ENCODE measurements at regions not wholly inside any gene's neighbourhood (a gene's known extent, or its start where the extent isn't known, plus 50 kb on each side); places are given as distances from the start of the nearest gene placed in this dataset.
"Not testable (repeated sequence)": the region's sequence is repeated elsewhere in the genome, so short reads cannot be mapped to it uniquely, and the experiment has no call there.

DNA sequence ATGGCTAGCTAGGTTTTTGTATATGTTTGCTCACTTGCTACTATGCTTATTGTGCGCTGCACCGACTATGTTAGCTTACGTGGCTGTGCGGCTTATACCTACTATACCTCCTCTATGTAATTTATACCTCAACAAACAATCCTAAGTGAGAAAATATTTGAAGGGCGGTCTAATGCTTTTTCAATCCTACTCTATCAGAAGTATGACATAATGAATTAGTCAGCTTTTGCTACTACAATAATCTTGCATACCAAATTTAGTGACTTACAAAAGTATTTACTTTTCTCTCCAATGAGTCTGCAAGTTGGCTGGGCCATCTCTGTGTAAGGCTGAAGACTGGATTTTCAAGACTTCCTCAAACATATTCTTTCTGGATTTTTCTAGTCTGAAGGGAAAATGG is 391.2 kb upstream of the NECTIN3 start:
- H3K4me3 ChIP-seq (ENCODE audit: low read depth, low read length) = no peak overlapping the region
- TF ChIP-seq, protein P1, sequence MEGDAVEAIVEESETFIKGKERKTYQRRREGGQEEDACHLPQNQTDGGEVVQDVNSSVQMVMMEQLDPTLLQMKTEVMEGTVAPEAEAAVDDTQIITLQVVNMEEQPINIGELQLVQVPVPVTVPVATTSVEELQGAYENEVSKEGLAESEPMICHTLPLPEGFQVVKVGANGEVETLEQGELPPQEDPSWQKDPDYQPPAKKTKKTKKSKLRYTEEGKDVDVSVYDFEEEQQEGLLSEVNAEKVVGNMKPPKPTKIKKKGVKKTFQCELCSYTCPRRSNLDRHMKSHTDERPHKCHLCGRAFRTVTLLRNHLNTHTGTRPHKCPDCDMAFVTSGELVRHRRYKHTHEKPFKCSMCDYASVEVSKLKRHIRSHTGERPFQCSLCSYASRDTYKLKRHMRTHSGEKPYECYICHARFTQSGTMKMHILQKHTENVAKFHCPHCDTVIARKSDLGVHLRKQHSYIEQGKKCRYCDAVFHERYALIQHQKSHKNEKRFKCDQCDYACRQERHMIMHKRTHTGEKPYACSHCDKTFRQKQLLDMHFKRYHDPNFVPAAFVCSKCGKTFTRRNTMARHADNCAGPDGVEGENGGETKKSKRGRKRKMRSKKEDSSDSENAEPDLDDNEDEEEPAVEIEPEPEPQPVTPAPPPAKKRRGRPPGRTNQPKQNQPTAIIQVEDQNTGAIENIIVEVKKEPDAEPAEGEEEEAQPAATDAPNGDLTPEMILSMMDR (IDR thresholded peaks at IDR 0.05; ENCODE audit: insufficient read depth, low read depth, low read length) = no peak
- DNase-seq (ENCODE audit: low read depth) = no peak

DNA sequence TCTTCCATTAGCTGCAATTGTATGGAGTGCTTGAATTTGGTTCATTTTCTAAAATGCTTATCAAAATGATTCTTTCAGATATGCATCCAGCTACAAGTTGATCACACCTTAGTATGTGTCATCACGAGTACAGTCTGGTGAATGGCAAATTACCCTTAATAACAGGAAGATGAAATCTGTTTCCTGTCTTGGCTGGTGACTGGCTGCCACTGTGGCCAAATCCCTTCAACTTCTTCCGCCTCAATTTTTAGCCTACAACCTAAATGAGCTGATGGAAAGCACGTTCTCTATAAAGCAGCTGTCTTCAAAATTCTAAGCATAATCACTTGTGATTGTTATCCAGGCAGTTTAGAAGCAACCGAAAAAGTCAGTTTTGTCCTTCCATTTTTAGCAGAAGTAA is 387.1 kb upstream of the NECTIN3 start:
- no peak overlapping the region for H3K4me3 ChIP-seq (ENCODE audit: low read depth, low read length)
- TF ChIP-seq, protein P1 (IDR thresholded peaks at IDR 0.05; ENCODE audit: insufficient read depth, low read depth, low read length) = no peak
- no peak for DNase-seq (ENCODE audit: low read depth)

DNA sequence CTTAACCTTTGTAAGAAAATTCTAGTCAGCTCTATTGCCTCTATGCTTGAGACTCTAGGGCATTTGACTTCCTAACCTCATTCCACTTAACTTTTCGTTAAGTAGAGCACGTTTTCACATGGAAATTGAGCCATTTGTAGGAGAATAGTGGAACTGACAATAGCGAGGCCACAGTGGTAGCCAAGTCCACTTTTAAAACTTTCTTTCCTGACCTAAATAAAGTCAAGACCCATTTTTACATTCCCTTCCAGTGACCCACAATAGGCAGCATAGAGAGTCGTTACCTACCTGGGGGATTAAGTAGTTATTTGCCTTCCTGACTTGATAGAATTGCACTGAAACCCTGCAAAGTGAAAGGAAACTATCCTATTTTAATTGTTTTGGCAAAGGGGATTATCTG is 386.0 kb upstream of the NECTIN3 start:
- no peak overlapping the region for H3K4me3 ChIP-seq (ENCODE audit: low read depth, low read length)
- DNase-seq (ENCODE audit: low read depth) = no peak
- TF ChIP-seq, protein P1 (IDR thresholded peaks at IDR 0.05; ENCODE audit: insufficient read depth, low read depth, low read length) = no peak

DNA sequence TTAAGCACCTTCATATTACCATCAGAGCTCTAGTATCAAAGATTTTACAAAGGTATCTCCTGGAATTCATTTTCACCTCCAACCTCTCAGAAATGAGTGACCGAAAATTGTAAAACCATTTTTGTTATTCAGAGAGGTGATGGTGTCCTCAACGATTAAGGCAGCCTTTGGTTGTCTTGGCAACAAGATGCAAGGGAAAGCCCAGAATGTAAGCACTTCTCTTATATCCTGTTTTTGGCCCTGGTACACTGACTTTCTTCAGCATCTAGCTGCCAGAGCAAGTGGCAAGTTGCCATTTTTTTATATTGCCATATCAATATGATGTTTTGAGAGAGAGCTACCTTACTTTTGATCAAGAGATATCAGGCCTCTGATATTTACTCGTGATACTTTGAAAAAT is 384.9 kb upstream of the NECTIN3 start:
- TF ChIP-seq, protein P1 (IDR thresholded peaks at IDR 0.05; ENCODE audit: insufficient read depth, low read depth, low read length) = no peak
- no peak for DNase-seq (ENCODE audit: low read depth)
- H3K4me3 ChIP-seq (ENCODE audit: low read depth, low read length) = no peak overlapping the region

DNA sequence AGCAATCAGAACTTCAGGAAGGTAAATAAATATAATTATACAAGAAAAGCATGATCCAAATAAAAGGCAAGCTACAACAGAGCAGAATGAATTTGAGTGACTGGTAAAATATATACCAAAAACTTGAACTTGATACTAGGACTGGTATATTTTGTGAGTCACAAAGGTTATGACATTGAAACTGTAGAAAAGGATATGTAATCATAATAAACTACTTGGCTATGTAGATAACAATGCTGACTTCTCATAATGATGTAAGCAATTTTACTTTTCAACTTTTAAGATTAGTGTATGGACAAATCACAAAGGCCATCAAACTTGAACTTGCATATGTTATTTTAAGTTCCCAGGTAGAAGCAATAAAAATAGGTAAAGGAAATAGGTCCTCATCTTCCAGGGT is 384.5 kb upstream of the NECTIN3 start:
- no peak overlapping the region for H3K4me3 ChIP-seq (ENCODE audit: low read depth, low read length)
- TF ChIP-seq, protein P1 (IDR thresholded peaks at IDR 0.05; ENCODE audit: insufficient read depth, low read depth, low read length) = no peak
- DNase-seq (ENCODE audit: low read depth) = no peak

DNA sequence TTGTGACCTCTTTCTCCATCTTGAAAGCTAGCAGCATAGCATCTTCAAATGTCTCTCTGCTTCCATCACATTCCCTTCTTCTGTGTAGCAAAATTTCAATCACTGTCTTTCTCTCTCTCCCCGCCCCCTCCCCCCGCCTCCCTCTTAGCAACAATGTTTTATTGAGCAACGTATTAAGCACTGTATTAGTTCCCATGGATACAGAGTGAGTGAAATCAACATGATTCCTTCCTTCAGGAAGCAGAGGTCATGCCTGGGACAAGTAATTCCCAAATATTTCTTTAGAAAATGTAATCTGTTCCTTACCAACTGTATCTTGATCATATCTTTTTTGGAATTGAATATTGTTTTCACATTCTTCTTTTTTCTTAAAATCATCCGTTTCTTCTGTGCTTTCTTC is 373.7 kb upstream of the NECTIN3 start:
- TF ChIP-seq, protein P1 (IDR thresholded peaks at IDR 0.05; ENCODE audit: insufficient read depth, low read depth, low read length) = no peak
- H3K4me3 ChIP-seq (ENCODE audit: low read depth, low read length) = no peak overlapping the region
- DNase-seq (ENCODE audit: low read depth) = peak; percentile 36

DNA sequence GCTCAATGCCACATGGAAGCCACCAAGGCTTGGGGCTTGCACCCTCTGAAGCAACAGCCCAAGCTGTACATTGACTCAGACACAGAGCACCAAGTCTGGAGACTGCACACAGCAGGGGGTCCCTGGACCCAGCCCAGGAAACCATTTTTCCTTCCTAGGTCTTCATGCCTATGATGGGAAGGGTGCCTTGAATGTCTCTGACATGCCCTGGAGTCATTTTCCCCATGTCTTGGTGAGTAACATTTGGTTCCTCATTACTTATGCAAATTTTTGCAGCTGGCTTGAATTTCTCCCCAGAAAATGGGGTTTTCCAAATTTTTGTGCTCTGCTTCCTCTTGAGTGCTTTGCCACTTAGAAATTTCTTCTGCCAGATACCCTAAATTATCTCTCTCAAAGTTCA is 367.3 kb upstream of the NECTIN3 start:
- DNase-seq (ENCODE audit: low read depth); H3K4me3 ChIP-seq (ENCODE audit: low read depth, low read length): not testable (repeated sequence)
